SK-N-SH (cell line): ENCODE measurements at regions not wholly inside any gene's neighbourhood (a gene's known extent, or its start where the extent isn't known, plus 50 kb on each side); places are given as distances from the start of the nearest gene placed in this dataset.

Experiments
- CTCF ChIA-PET: fragments of 300-600, 350-600 bp; formaldehyde crosslinking; extraction: SDS; loops from one replicate; lab custom pipeline; 2021; lab: Yijun Ruan, JAX
- POLR2A ChIA-PET: fragments of 350-600 bp; sonication (Branson Sonifier 250); formaldehyde crosslinking; extraction: SDS; loops from one replicate; lab custom pipeline; 2020; ENCODE audit warnings: antibody characterized with exemption, inconsistent platforms; lab: Yijun Ruan, JAX
- DNase-seq: peaks from one replicate; pipeline ENCODE4 v3.0.0; 2012
- H2AFZ ChIP-seq: fragments of 200-600 bp; sonication (generic); 2 replicates; pipeline ENCODE4 v1.8.1; 2016; ENCODE audit warnings: antibody characterized with exemption, mild to moderate bottlenecking, low read depth
- H3F3A ChIP-seq: fragments of 200-600 bp; sonication (generic); replicated peaks from 2 replicates; pipeline ENCODE3; 2016; ENCODE audit warnings: antibody characterized with exemption, mild to moderate bottlenecking; ENCODE audit not compliant: insufficient read depth
- H3K27ac ChIP-seq, 2 experiments: fragments of 200-500 bp in 1 of 2; fragments of 200-600 bp in 1 of 2; sonication (Bioruptor generic) in 1 of 2; sonication (generic), shearing (Covaris generic) in 1 of 2; 2 replicates each; pipeline versions ENCODE4 v1.5.1 to v1.6.1; 2014 to 2016; ENCODE audit warnings: low read depth in 2 of 2, inconsistent platforms in 1 of 2, low read length in 1 of 2, mild to moderate bottlenecking in 1 of 2, mixed read lengths in 1 of 2
- H3K27me3 ChIP-seq: fragments of 200-600 bp; sonication (generic), shearing (Covaris generic); 2 replicates; pipeline ENCODE4 v1.6.1; 2016; ENCODE audit warnings: mixed run types; ENCODE audit not compliant: insufficient read depth
- H3K36me3 ChIP-seq, 2 experiments: fragments of 200-500 bp in 1 of 2; fragments of 200-600 bp in 1 of 2; sonication (Bioruptor generic) in 1 of 2; sonication (generic) in 1 of 2; replicated peaks in 1 of 2; 2 replicates each; pipeline versions ENCODE3 to v1.5.1; 2014 to 2016; ENCODE audit warnings: low read length in 1 of 2, mild to moderate bottlenecking in 1 of 2; ENCODE audit not compliant: insufficient read depth in 2 of 2, control insufficient read depth in 1 of 2
- H3K4me1 ChIP-seq, 2 experiments: fragments of 200-500 bp in 1 of 2; fragments of 200-600 bp in 1 of 2; sonication (Bioruptor generic) in 1 of 2; sonication (generic), shearing (Covaris generic) in 1 of 2; 2 replicates each; pipeline versions ENCODE4 v1.5.1 to v1.6.1; 2014 to 2016; ENCODE audit warnings: low read depth in 1 of 2, low read length in 1 of 2, mixed run types in 1 of 2; ENCODE audit not compliant: insufficient read depth in 2 of 2, control insufficient read depth in 1 of 2
- H3K4me2 ChIP-seq: fragments of 200-600 bp; sonication (generic), shearing (Covaris generic); 2 replicates; pipeline ENCODE4 v1.6.1; 2017; ENCODE audit warnings: mixed run types
- H3K4me3 ChIP-seq, 2 experiments: fragments of 200-500 bp in 1 of 2; fragments of 200-600 bp in 1 of 2; sonication (Bioruptor generic) in 1 of 2; sonication (generic), shearing (Covaris generic) in 1 of 2; 2 replicates each; pipeline versions ENCODE4 v1.5.1 to v1.8.1; 2014 to 2016; ENCODE audit warnings: low read depth in 2 of 2, inconsistent platforms in 1 of 2, low read length in 1 of 2, mild to moderate bottlenecking in 1 of 2, mixed read lengths in 1 of 2, moderate library complexity in 1 of 2
- H3K79me2 ChIP-seq: fragments of 200-600 bp; sonication (generic); 2 replicates; pipeline ENCODE4 v1.8.1; 2017; ENCODE audit warnings: mild to moderate bottlenecking; ENCODE audit not compliant: insufficient read depth
- H3K9ac ChIP-seq: fragments of 200-600 bp; sonication (generic); 2 replicates; pipeline ENCODE4 v1.6.1; 2017; ENCODE audit warnings: mixed run types
- H3K9me2 ChIP-seq: fragments of 200-600 bp; sonication (generic); 2 replicates; pipeline ENCODE4 v1.6.1; 2017; ENCODE audit warnings: mixed run types
- H3K9me3 ChIP-seq: fragments of 200-600 bp; sonication (generic); 2 replicates; pipeline ENCODE4 v1.6.1; 2017; ENCODE audit warnings: mixed run types, mild to moderate bottlenecking, moderate library complexity
- H4K20me1 ChIP-seq: fragments of 200-600 bp; sonication (generic); 2 replicates; pipeline ENCODE4 v1.6.1; 2017; ENCODE audit warnings: mild to moderate bottlenecking, mixed run types; ENCODE audit not compliant: insufficient read depth
- CHD2 ChIP-seq: fragments of 150-350 bp; IDR thresholded peaks from 2 replicates; pipeline ENCODE4 v1.6.1; 2018; ENCODE audit warnings: low read length; ENCODE audit not compliant: partially characterized antibody
- EP300 ChIP-seq, 2 experiments: IDR thresholded peaks; 2 replicates each; pipeline versions ENCODE4 v1.4.0 to v1.6.1; 2012; ENCODE audit warnings: borderline replicate concordance in 1 of 2, low read depth in 1 of 2, low read length in 1 of 2
- FOXJ3 ChIP-seq: sonication (generic); formaldehyde crosslinking; IDR thresholded peaks from 2 replicates; pipeline ENCODE4 v1.5.1; 2020; ENCODE audit warnings: mild to moderate bottlenecking, missing genetic modification reagents
- GABPA ChIP-seq: IDR thresholded peaks from 2 replicates; pipeline ENCODE4 v1.4.0; 2012; ENCODE audit warnings: low read depth, mild to moderate bottlenecking
- GATA2 ChIP-seq: sonication (generic); formaldehyde crosslinking; IDR thresholded peaks from 2 replicates; pipeline ENCODE4 v1.5.0; 2020; ENCODE audit warnings: mild to moderate bottlenecking, missing genetic modification reagents
- JUND ChIP-seq: IDR thresholded peaks from 2 replicates; pipeline ENCODE4 v1.4.0; 2012
- POLR2AphosphoS5 ChIP-seq: IDR thresholded peaks from 2 replicates; pipeline ENCODE4 v1.6.1; 2012; ENCODE audit warnings: low read depth, low read length
- RCOR1 ChIP-seq: fragments of 150-350 bp; IDR thresholded peaks from 2 replicates; pipeline ENCODE4 v1.6.1; 2017; ENCODE audit warnings: antibody characterized with exemption, low read length
- RFX5 ChIP-seq: IDR thresholded peaks from 2 replicates; pipeline ENCODE4 v1.6.1; 2012; ENCODE audit warnings: mild to moderate bottlenecking, improper control_type of control experiment, low read length
- SIN3A ChIP-seq: IDR thresholded peaks from 2 replicates; pipeline ENCODE4 v1.6.1; 2012; ENCODE audit warnings: low read depth, mild to moderate bottlenecking, low read length, moderate library complexity, borderline replicate concordance
- TCF12 ChIP-seq: IDR thresholded peaks from 2 replicates; pipeline ENCODE4 v1.4.0; 2012
- WGBS: methylation state at CpG from one replicate; pipeline ENCODE4 v1.1.6; 2017; ENCODE audit warnings: low lambda C conversion rate; 5-methylcytosine and 5-hydroxymethylcytosine counted together
- TF ChIP-seq, protein P1 (sequence below): IDR thresholded peaks from 2 replicates; pipeline ENCODE4; 2012

DNA sequence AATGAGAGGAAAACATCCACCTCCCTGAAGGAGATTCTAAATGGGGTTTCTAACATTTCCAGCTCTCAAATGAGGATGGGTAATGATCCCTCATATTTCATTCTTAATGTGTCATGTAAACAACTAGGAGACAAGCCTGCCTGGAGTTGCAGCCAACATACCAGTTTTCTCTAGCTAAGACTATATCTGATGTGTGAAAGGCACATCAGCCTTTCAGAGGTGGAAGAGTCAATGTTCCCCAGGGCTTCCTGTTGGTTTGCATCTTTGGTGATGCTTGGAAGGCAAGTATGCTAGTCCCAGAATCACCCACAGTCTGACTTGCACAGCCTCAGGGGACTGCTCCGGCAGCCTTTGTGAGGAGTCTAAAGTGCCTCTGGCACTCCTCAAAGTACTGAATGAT, 921.2 kb downstream of the SQOR start:
- Histone ChIP-seq H2AFZ (no peak overlapping the region), H3K36me3 (no peaks in the 10 kb centered on the region), H3K9ac (no peak overlapping the region), H3K27ac (no peak overlapping the region), H3K27me3 (no peaks in the 10 kb centered on the region), H3F3A (no peaks in the 10 kb centered on the region), H3K4me3 (no peak overlapping the region), H3K4me2 (no peak overlapping the region), H3K9me3 (no peaks in the 10 kb centered on the region), H3K79me2 (no peaks in the 10 kb centered on the region), H4K20me1 (no peaks in the 10 kb centered on the region), H3K9me2 (no peaks in the 10 kb centered on the region), H3K4me1 (peaks cover 0 to 3% of the 10 kb centered on the region in 2 experiments; a peak in 2 of 4 replicates)
- no peak for TF ChIP-seq RFX5
- TF ChIP-seq, protein P1, sequence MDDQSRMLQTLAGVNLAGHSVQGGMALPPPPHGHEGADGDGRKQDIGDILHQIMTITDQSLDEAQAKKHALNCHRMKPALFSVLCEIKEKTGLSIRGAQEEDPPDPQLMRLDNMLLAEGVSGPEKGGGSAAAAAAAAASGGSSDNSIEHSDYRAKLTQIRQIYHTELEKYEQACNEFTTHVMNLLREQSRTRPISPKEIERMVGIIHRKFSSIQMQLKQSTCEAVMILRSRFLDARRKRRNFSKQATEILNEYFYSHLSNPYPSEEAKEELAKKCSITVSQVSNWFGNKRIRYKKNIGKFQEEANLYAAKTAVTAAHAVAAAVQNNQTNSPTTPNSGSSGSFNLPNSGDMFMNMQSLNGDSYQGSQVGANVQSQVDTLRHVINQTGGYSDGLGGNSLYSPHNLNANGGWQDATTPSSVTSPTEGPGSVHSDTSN = no peak
- ChIA-PET POLR2A (no interaction called here), CTCF (no interaction called here)
- DNase-seq = no peak
- 58% methylated on average over 1 of the region's 1 CpG for whole genome bisulfite sequencing

DNA sequence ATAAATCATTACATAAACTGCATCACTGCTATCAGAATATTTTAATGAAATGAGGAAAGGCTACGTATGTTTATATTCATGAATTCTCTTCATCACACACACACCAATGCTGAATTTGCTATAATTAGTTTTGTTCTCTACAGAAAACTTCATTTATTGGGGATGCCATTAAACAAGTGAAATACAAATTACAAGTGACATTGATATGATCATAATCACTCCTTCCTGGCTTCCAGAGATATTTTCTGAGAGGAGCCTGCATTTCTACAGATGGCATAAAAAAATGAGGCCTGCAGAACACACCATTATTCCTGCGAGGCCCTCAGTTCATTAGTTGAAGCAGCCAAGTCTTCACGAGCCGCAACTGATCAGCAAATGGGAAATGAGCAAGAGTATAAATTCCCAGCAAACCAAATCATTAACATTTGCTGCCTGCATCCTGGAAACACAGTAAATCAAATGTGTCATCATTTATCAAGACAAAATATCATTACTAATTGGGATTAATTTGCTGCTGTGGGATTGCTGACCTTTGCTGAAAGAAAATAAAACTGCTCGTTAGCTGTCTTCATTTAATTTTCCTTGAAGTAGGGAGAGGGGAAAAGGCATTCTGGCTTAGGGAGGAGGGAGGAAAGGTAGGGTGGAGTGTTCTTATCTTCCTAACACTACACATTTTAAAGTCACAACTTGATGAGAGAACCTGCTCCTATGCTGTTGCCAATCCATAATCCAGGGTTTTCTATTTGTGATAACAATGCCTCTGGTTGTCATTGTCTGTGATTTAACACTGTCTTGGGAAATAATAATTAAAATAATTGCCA, 921.9 kb downstream of the SQOR start:
- Histone ChIP-seq H3K4me1 (peaks cover 0 to 3% of the 10 kb centered on the region in 2 experiments; a peak in 2 of 4 replicates), H3K36me3 (no peaks in the 10 kb centered on the region), H3K27ac (no peak overlapping the region), H3F3A (no peaks in the 10 kb centered on the region), H3K9me3 (no peaks in the 10 kb centered on the region), H3K4me3 (no peak overlapping the region), H3K27me3 (no peaks in the 10 kb centered on the region), H2AFZ (no peak overlapping the region), H3K9me2 (no peaks in the 10 kb centered on the region), H4K20me1 (no peaks in the 10 kb centered on the region), H3K4me2 (no peak overlapping the region), H3K79me2 (no peaks in the 10 kb centered on the region), H3K9ac (no peak overlapping the region)
- 22% methylated on average over 5 of the region's 5 CpGs for WGBS
- no peak for TF ChIP-seq GABPA
- peak; percentile 72; the same call in 1 of the 2 replicates for TF ChIP-seq RCOR1
- no peak for TF ChIP-seq CHD2
- no peak for TF ChIP-seq POLR2AphosphoS5
- TF ChIP-seq GATA2 = peak; percentile 35; the same call in 1 of the 2 replicates
- CTCF ChIA-PET = no interaction called here
- POLR2A ChIA-PET = no interaction called here
- DNase-seq = peak; percentile 15

DNA sequence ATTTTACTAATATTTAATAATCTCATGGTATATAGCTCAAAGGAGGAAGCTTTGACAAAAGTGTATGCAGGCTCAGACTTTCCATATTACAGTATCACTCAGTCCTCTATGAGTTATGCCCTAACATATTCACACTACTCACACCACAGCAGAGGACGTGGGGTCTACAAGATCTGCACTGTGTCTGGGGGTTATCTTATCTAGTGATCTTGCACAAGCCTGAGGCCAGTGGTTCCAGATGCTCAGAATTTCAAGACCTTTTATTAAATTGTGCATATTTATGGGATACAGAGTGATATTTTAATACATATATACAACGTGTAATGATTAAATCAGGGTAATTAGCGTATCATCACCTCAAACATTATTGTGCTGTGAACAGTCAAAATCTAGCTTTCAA, 933.1 kb downstream of the SQOR start:
- H3K9ac ChIP-seq = no peak overlapping the region
- H3K4me1 ChIP-seq = peaks cover 0 to 3% of the 10 kb centered on the region in 2 experiments; a peak in 2 of 4 replicates
- H3K79me2 ChIP-seq = no peaks in the 10 kb centered on the region
- no peak overlapping the region for H3K4me2 ChIP-seq
- H3K9me2 ChIP-seq = no peaks in the 10 kb centered on the region
- H4K20me1 ChIP-seq = no peaks in the 10 kb centered on the region
- ChIA-PET POLR2A (no interaction called here), CTCF (no interaction called here)
- H3K27me3 ChIP-seq = no peaks in the 10 kb centered on the region
- H2AFZ ChIP-seq = no peak overlapping the region
- H3K9me3 ChIP-seq = no peaks in the 10 kb centered on the region
- TF ChIP-seq EP300 (IDR thresholded peaks at IDR 0.05; ENCODE audit: borderline replicate concordance in 1 of 2, low read depth in 1 of 2, low read length in 1 of 2) (peak in 1 of 2 experiments; percentile 87; a peak in 2 of 4 replicates), JUND (no peak), SIN3A (no peak), RCOR1 (peak; percentile 92), RFX5 (no peak), CHD2 (peak; percentile 29), FOXJ3 (CRISPR knock-in tag) (peak; percentile 59; the same call in 1 of the 2 replicates), GATA2 (peak; percentile 96), TCF12 (0 out of 2 replicates have a peak, but pooled peaks have one; percentile 19)
- H3F3A ChIP-seq = no peaks in the 10 kb centered on the region
- peak; percentile 28 for DNase-seq
- WGBS = 14% methylated on average over 3 of the region's 3 CpGs
- no peak overlapping the region for H3K27ac ChIP-seq
- no peaks in the 10 kb centered on the region for H3K36me3 ChIP-seq
- H3K4me3 ChIP-seq = no peak overlapping the region
